CD4-positive, alpha-beta T cell (primary cell): ENCODE measurements at regions not wholly inside any gene's neighbourhood (a gene's known extent, or its start where the extent isn't known, plus 50 kb on each side); places are given as distances from the start of the nearest gene placed in this dataset.

ENCODE experiments used
- ATAC-seq: fragments of 200-7000 bp; cut with Tn5 transposase; one replicate; pipeline ENCODE4 v1.10.0; 2022; ENCODE audit warnings: mild to moderate bottlenecking; ENCODE audit not compliant: poor library complexity
- CTCF ChIA-PET: fragments of 350-600 bp; sonication (Branson Sonifier 250); formaldehyde crosslinking; loops from one replicate; lab custom pipeline; 2021; ENCODE audit warnings: antibody characterized with exemption, inconsistent platforms; lab: Charles Lee
- POLR2A ChIA-PET: fragments of 350-600 bp; sonication (Branson Sonifier 250); formaldehyde crosslinking; loops from one replicate; lab custom pipeline; 2021; ENCODE audit warnings: antibody characterized with exemption, inconsistent platforms; lab: Charles Lee
- DNase-seq, 14 experiments: peaks; one replicate each; pipeline ENCODE4 v3.0.0-alpha.2; 2013 to 2020; ENCODE audit warnings: mixed read lengths in 2 of 14
- H3K27ac ChIP-seq, 2 donors: one replicate each; pipeline versions ENCODE4 v1.5.1 to v1.7.0; 2013; ENCODE audit warnings: low read length in 2 of 2, low read depth in 1 of 2, mild to moderate bottlenecking in 1 of 2
- H3K27me3 ChIP-seq, 2 experiments: 1 replicate in 1 of 2; 2 replicates in 1 of 2; pipeline versions ENCODE4 v1.6.1 to v1.7.0; 2013; ENCODE audit warnings: low read length in 2 of 2, control low read depth in 1 of 2, mild to moderate bottlenecking in 1 of 2, moderate library complexity in 1 of 2; ENCODE audit not compliant: insufficient read depth in 2 of 2, control insufficient read depth in 1 of 2
- H3K36me3 ChIP-seq: one replicate; pipeline ENCODE4 v1.6.1; 2013; ENCODE audit warnings: low read length, control low read depth; ENCODE audit not compliant: insufficient read depth
- H3K4me1 ChIP-seq: one replicate; pipeline ENCODE4 v1.6.1; 2013; ENCODE audit warnings: low read length, control low read depth; ENCODE audit not compliant: insufficient read depth
- H3K4me3 ChIP-seq: one replicate; pipeline ENCODE4 v1.5.1; 2013; ENCODE audit warnings: mild to moderate bottlenecking, low read length, moderate library complexity
- H3K9me3 ChIP-seq, 2 experiments: 1 replicate in 1 of 2; 2 replicates in 1 of 2; pipeline versions ENCODE4 v1.6.1 to v1.7.0; 2013; ENCODE audit warnings: low read length in 2 of 2, mild to moderate bottlenecking in 2 of 2, control low read depth in 1 of 2, moderate library complexity in 1 of 2; ENCODE audit not compliant: control insufficient read depth in 1 of 2, insufficient read depth in 1 of 2
- H3K27ac Mint-ChIP-seq: one replicate; pipeline ENCODE4 v1.8.0; 2020; ENCODE audit warnings: mixed read lengths
- H3K27me3 Mint-ChIP-seq: one replicate; pipeline ENCODE4 v1.8.0; 2021; ENCODE audit warnings: mixed read lengths
- H3K36me3 Mint-ChIP-seq: one replicate; pipeline ENCODE4 v1.8.0; 2021; ENCODE audit warnings: low read depth, mixed read lengths
- H3K4me1 Mint-ChIP-seq: one replicate; pipeline ENCODE4 v1.8.0; 2021; ENCODE audit warnings: low read depth, mixed read lengths
- H3K4me3 Mint-ChIP-seq: one replicate; pipeline ENCODE4 v1.8.0; 2020; ENCODE audit warnings: mild to moderate bottlenecking, mixed read lengths
- H3K9me3 Mint-ChIP-seq: one replicate; pipeline ENCODE4 v1.8.0; 2020; ENCODE audit warnings: mixed read lengths
- CTCF ChIP-seq: fragments of 200-600 bp; IDR thresholded peaks from one replicate; pipeline ENCODE4 v1.8.0; 2022; ENCODE audit warnings: antibody characterized with exemption, mild to moderate bottlenecking
- intact Hi-C, 2 experiments: fragments of 100-400 bp; cut with DNase I in 1 of 2; cut with micrococcal nuclease in 1 of 2; formaldehyde crosslinking; loops; one replicate each; pipeline versions ENCODE4 v1.15.1 to v1.9.0; 2023 to 2025; cut with DNase I, micrococcal nuclease

GRCh38 chr1:238484121-238484520, 593.4 kb upstream of the ZP4 start:
- ChIA-PET CTCF (no interaction called here), POLR2A (no interaction called here)
- H3K27me3 Mint-ChIP-seq, result no peaks in the 10 kb centered on the region
- no peaks in the 10 kb centered on the region for H3K36me3 ChIP-seq
- no peak overlapping the region for H3K27ac ChIP-seq
- no peak overlapping the region for H3K4me3 ChIP-seq
- H3K9me3 Mint-ChIP-seq, result peaks cover 2% of the 10 kb centered on the region
- H3K4me1 ChIP-seq, result no peaks in the 10 kb centered on the region
- TF ChIP-seq CTCF, result no peak
- no peaks in the 10 kb centered on the region for H3K27me3 ChIP-seq
- H3K9me3 ChIP-seq, result peaks cover 0 to 8% of the 10 kb centered on the region in 2 experiments
- H3K36me3 Mint-ChIP-seq, result no peaks in the 10 kb centered on the region
- H3K27ac Mint-ChIP-seq, result no peak overlapping the region
- intact Hi-C loops, result no loop called here
- no peaks in the 10 kb centered on the region for H3K4me1 Mint-ChIP-seq
- no peak overlapping the region for H3K4me3 Mint-ChIP-seq
- no peak for DNase-seq
- ATAC-seq, result no peak

- Mint-ChIP-seq H3K27ac (no peak overlapping the region), H3K9me3 (no peaks in the 10 kb centered on the region), H3K4me1 (no peaks in the 10 kb centered on the region), H3K27me3 (no peaks in the 10 kb centered on the region), H3K36me3 (no peaks in the 10 kb centered on the region), H3K4me3 (no peak overlapping the region)
- H3K9me3 ChIP-seq, result peaks cover 0 to 7% of the 10 kb centered on the region in 2 experiments
- H3K27me3 ChIP-seq, result no peaks in the 10 kb centered on the region
- no peak for TF ChIP-seq CTCF
- H3K36me3 ChIP-seq, result no peaks in the 10 kb centered on the region
- CTCF ChIA-PET, result no interaction called here
- H3K4me1 ChIP-seq, result no peaks in the 10 kb centered on the region
- POLR2A ChIA-PET, result no interaction called here
- H3K4me3 ChIP-seq, result no peak overlapping the region
- no peak for DNase-seq
- no peak for ATAC-seq
- H3K27ac ChIP-seq, result no peak overlapping the region
- intact Hi-C loops, result no loop called here
Observed at GRCh38 chr1:238476841-238477240, 586.1 kb upstream of the ZP4 start.

- Histone ChIP-seq H3K36me3 (no peaks in the 10 kb centered on the region), H3K27ac (no peak overlapping the region), H3K9me3 (peaks cover 0 to 8% of the 10 kb centered on the region in 2 experiments), H3K27me3 (no peaks in the 10 kb centered on the region), H3K4me3 (no peak overlapping the region), H3K4me1 (no peaks in the 10 kb centered on the region)
- Mint-ChIP-seq H3K27ac (no peak overlapping the region), H3K9me3 (peaks cover 2% of the 10 kb centered on the region), H3K36me3 (no peaks in the 10 kb centered on the region), H3K4me1 (no peaks in the 10 kb centered on the region), H3K27me3 (no peaks in the 10 kb centered on the region), H3K4me3 (no peak overlapping the region)
- POLR2A ChIA-PET, result no interaction called here
- CTCF ChIA-PET, result no interaction called here
- ATAC-seq (no peak), DNase-seq (no peak)
- TF ChIP-seq CTCF, result no peak
- intact Hi-C loops, result no loop called here
Observed at GRCh38 chr1:238475712-238476111, 585.0 kb upstream of the ZP4 start.
